ENCODE measurements at regions not wholly inside any gene's neighbourhood (a gene's known extent, or its start where the extent isn't known, plus 50 kb on each side); places are given as distances from the start of the nearest gene placed in this dataset.
A peak's percentile ranks its signal among the peaks of the same experiment; 100 is the strongest.

- H3K9ac ChIP-seq (replicated peaks in 1 of 4; ENCODE audit: extremely low read depth in 1 of 4, low read depth in 3 of 4, low read length in 3 of 4), result no peak overlapping the region
- H3K27me3 ChIP-seq (replicated peaks in 1 of 4; ENCODE audit: control insufficient read depth in 3 of 4, extremely low read depth in 1 of 4, insufficient read depth in 3 of 4, low read length in 3 of 4), result no peaks in the 10 kb centered on the region
- no peak overlapping the region for H3K14ac ChIP-seq (ENCODE audit: insufficient read length)
- H3K9me3 ChIP-seq (ENCODE audit: insufficient read depth in 2 of 2, low read depth in 1 of 2, low read length in 1 of 2), result peaks cover 0 to 2% of the 10 kb centered on the region in 2 experiments; a peak in 1 of 4 replicates
- H2BK120ac ChIP-seq (replicated peaks; ENCODE audit: low read depth, low read length), result no peak overlapping the region
- H2BK12ac ChIP-seq (ENCODE audit: low read depth, low read length), result no peak overlapping the region
- no peak for DNase-seq (ENCODE audit: low read depth in 1 of 2, low spot score in 2 of 2)
- no peak overlapping the region for H4K5ac ChIP-seq (ENCODE audit: insufficient read length, low read depth, low read length)
- H3K4me2 ChIP-seq (ENCODE audit: insufficient read depth in 1 of 2, low read depth in 2 of 2, low read length in 2 of 2), result no peak overlapping the region
- H4K20me1 ChIP-seq (replicated peaks in 1 of 2; ENCODE audit: control insufficient read depth in 1 of 2, insufficient read depth in 2 of 2, low read length in 2 of 2), result no peaks in the 10 kb centered on the region
- H3K4me3 ChIP-seq (ENCODE audit: extremely low read depth in 1 of 4, insufficient read depth in 2 of 4, low read depth in 3 of 4, low read length in 4 of 4), result no peak overlapping the region
- H2AK5ac ChIP-seq (ENCODE audit: low read depth, low read length), result no peak overlapping the region
- H2AFZ ChIP-seq (ENCODE audit: low read length), result peak overlapping the region; percentile 19; the same call in 1 of the 2 replicates
- no peak for FAIRE-seq
- peaks cover 0 to 3% (median 0%) of the 10 kb centered on the region in 4 experiments; a peak in 1 of 7 replicates for H3K4me1 ChIP-seq (replicated peaks in 1 of 4; ENCODE audit: control insufficient read depth in 3 of 4, insufficient read depth in 4 of 4, low read length in 3 of 4)
- WGBS, 2 experiments (ENCODE audit: extremely low coverage in 1 of 2, insufficient coverage in 1 of 2, insufficient read length in 1 of 2, insufficient replicate concordance in 2 of 2, low coverage in 1 of 2, low lambda C conversion rate in 2 of 2, missing lambda C conversion rate in 1 of 2), result 91% methylated on average over 1 of the region's 1 CpG; no CpG with 5 or more reads in 1 of the 2 experiments
- no peak overlapping the region for H4K8ac ChIP-seq (ENCODE audit: extremely low read depth, insufficient read depth, low read length)
- H3K36me3 ChIP-seq (ENCODE audit: control insufficient read depth in 2 of 4, insufficient read depth in 4 of 4, low read length in 3 of 4), result no peaks in the 10 kb centered on the region
- CTCF ChIA-PET (ENCODE audit: partially characterized antibody), result no interaction called here
- no peak overlapping the region for H3K23ac ChIP-seq (ENCODE audit: insufficient read length)
- no peaks in the 10 kb centered on the region for H3K79me1 ChIP-seq (ENCODE audit: low read depth, low read length)
- H2BK15ac ChIP-seq (ENCODE audit: low read length), result no peak overlapping the region
- H2BK5ac ChIP-seq (ENCODE audit: low read depth, low read length), result no peak overlapping the region
- no peak overlapping the region for H3K18ac ChIP-seq (ENCODE audit: extremely low read depth, low read length)
- no peaks in the 10 kb centered on the region for H3K79me2 ChIP-seq (ENCODE audit: control insufficient read depth in 1 of 2, insufficient read depth in 2 of 2, low read length in 2 of 2)
- no peak overlapping the region for H2BK20ac ChIP-seq (ENCODE audit: low read length)
- H3K4ac ChIP-seq (replicated peaks; ENCODE audit: insufficient read length, low read depth, low read length), result no peak overlapping the region
- H3K23me2 ChIP-seq (ENCODE audit: low read depth, low read length), result no peaks in the 10 kb centered on the region
- TF ChIP-seq CBX5 (IDR thresholded peaks at IDR 0.05; ENCODE audit: low read depth, low read length), result no peak
- no peak for TF ChIP-seq SIX5 (IDR thresholded peaks at IDR 0.05; ENCODE audit: low read depth, low read length)
- TF ChIP-seq TAF1 (IDR thresholded peaks at IDR 0.05; ENCODE audit: low read depth, low read length), result no peak
- no peak for TF ChIP-seq USF2 (IDR thresholded peaks at IDR 0.05; ENCODE audit: low read length)
- TF ChIP-seq SP1 (IDR thresholded peaks at IDR 0.05; ENCODE audit: low read depth, low read length), result no peak
- no peak for TF ChIP-seq ATF2 (IDR thresholded peaks at IDR 0.05; ENCODE audit: low read length)
- no peak for TF ChIP-seq TCF12 (IDR thresholded peaks at IDR 0.05; ENCODE audit: low read depth, low read length)
- no peak for TF ChIP-seq CTBP2 (IDR thresholded peaks at IDR 0.05; ENCODE audit: borderline replicate concordance, insufficient read depth, insufficient read length, low read length)
- no peak overlapping the region for H3K56ac ChIP-seq (replicated peaks; ENCODE audit: insufficient read length, low read depth, low read length)
- no peak overlapping the region for H3K27ac ChIP-seq (ENCODE audit: low read depth, low read length)
- POLR2A ChIA-PET (ENCODE audit: partially characterized antibody), result no interaction called here
- no peak overlapping the region for H4K91ac ChIP-seq (replicated peaks; ENCODE audit: insufficient read length, low read length)
Observed at GRCh38 chr3:25084016-25084415, 344.0 kb upstream of the RARB start.

Data from H1 (cell line).